Epithelial cell of proximal tubule (primary cell): ENCODE measurements at regions not wholly inside any gene's neighbourhood (a gene's known extent, or its start where the extent isn't known, plus 50 kb on each side); places are given as distances from the start of the nearest gene placed in this dataset.

Source experiments
- DNase-seq: peaks from one replicate; pipeline ENCODE4 v3.0.0-alpha.2; 2011; ENCODE audit warnings: low read depth
- H3K4me3 ChIP-seq: 2 replicates; pipeline ENCODE4 v1.5.1; 2011; ENCODE audit warnings: low read depth, mild to moderate bottlenecking, low read length
- CTCF ChIP-seq: conservative IDR thresholded peaks from 2 replicates; pipeline ENCODE4 v1.5.1; 2012; ENCODE audit warnings: low read depth, mild to moderate bottlenecking, low read length

GRCh38 chr1:189764391-189765320 is 713.0 kb downstream of the BRINP3 start:
- no peak for DNase-seq
- H3K4me3 ChIP-seq: no peak overlapping the region
- no peak for TF ChIP-seq CTCF

GRCh38 chr1:189769448-189769847 is 708.2 kb downstream of the BRINP3 start:
- H3K4me3 ChIP-seq: no peak overlapping the region
- no peak for DNase-seq
- TF ChIP-seq CTCF: no peak

- H3K4me3 ChIP-seq: no peak overlapping the region
- TF ChIP-seq CTCF: no peak
- no peak for DNase-seq
Observed at GRCh38 chr1:189774721-189775287, 702.9 kb downstream of the BRINP3 start.

GRCh38 chr1:189775343-189775742 is 702.3 kb downstream of the BRINP3 start:
- TF ChIP-seq CTCF: no peak
- H3K4me3 ChIP-seq: no peak overlapping the region
- peak; percentile 6 for DNase-seq

- no peak for DNase-seq
- TF ChIP-seq CTCF: no peak
- no peak overlapping the region for H3K4me3 ChIP-seq
Observed at GRCh38 chr1:189779034-189779433, 698.6 kb downstream of the BRINP3 start.

GRCh38 chr1:189782295-189782694 is 695.4 kb downstream of the BRINP3 start:
- H3K4me3 ChIP-seq: no peak overlapping the region
- no peak for DNase-seq
- no peak for TF ChIP-seq CTCF

GRCh38 chr1:189783456-189783855 is 694.2 kb downstream of the BRINP3 start:
- TF ChIP-seq CTCF: no peak
- H3K4me3 ChIP-seq: no peak overlapping the region
- no peak for DNase-seq
